ENCODE measurements at regions not wholly inside any gene's neighbourhood (a gene's known extent, or its start where the extent isn't known, plus 50 kb on each side); places are given as distances from the start of the nearest gene placed in this dataset.

DNA sequence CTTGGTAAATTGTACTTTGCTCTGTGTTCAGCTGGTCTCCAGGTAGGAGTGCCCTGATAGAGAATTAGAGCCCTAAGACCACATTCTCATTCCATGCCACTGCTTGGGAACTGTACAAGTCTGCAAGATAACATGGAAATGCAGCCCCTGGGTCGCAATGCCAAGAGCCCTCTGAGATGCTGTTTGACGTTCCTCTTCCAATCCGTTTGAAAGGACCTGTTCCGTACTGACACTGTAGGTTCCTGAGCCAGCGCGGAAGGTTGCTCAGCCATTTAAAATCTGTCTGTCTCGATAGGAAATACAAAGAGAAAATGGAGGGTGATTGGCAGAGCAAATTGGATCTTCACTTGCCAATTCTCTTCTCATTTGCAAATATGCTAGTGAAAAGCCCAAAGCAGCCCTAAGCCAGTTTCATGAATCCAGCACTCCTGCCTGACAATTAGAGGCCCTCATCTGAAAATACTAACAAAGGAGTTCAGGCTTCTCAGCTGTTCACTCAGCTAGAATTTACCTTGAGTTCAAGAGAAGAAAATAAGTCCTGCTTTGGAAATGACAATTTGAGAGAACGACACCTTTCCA lies 100.6 kb upstream of the AFDN start:
- H3K4me1 ChIP-seq, result peaks cover 0 to 6% (median 0%) of the 10 kb centered on the region in 9 donors
- H3K4me3 ChIP-seq, result no peak overlapping the region
- WGBS, 2 donors, result 94 to 96% methylated on average over 8 of the region's 8 CpGs
- TF ChIP-seq CTCF (IDR thresholded peaks at IDR 0.05), result no peak
- no peak overlapping the region for H3K27ac ChIP-seq
- intact Hi-C loops (cut with DNase I), result no loop called here
- DNase-seq (no peak), ATAC-seq (no peak)
- no peaks in the 10 kb centered on the region for H3K36me3 ChIP-seq
- H3K27me3 ChIP-seq, result no peaks in the 10 kb centered on the region
- peaks cover 0 to 16% (median 0%) of the 10 kb centered on the region in 11 donors for H3K9me3 ChIP-seq

DNA sequence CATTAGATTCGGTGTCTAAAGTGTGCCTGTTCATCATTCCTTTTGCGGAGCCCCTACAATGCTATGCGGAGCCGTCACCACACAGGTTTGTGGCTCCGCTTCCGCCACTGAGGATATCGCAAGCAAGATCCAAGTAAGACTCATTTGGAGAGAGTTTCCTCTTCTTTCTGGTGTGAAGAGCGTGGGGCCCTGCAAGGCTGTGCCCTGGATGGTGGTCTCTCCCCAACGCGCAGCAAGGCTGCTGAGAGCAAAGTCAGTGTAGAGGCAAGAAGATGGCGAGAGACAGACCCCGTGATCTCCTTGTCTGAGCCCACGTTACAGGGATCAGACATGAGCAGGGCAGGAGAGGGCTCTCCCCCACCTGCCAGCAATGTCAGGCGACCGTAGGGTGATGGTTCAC lies 96.3 kb upstream of the AFDN start:
- DNase-seq (no peak), ATAC-seq (no peak)
- no peaks in the 10 kb centered on the region for H3K36me3 ChIP-seq
- no peak for TF ChIP-seq CTCF (IDR thresholded peaks at IDR 0.05)
- H3K27ac ChIP-seq, result no peak overlapping the region
- WGBS, 2 donors, result 96 to 98% methylated on average over 15 of the region's 15 CpGs
- no peak overlapping the region for H3K4me3 ChIP-seq
- intact Hi-C loops (cut with DNase I), result no loop called here
- no peaks in the 10 kb centered on the region for H3K27me3 ChIP-seq
- H3K9me3 ChIP-seq, result no peaks in the 10 kb centered on the region
- peaks cover 0 to 13% (median 8%) of the 10 kb centered on the region in 9 donors for H3K4me1 ChIP-seq

DNA sequence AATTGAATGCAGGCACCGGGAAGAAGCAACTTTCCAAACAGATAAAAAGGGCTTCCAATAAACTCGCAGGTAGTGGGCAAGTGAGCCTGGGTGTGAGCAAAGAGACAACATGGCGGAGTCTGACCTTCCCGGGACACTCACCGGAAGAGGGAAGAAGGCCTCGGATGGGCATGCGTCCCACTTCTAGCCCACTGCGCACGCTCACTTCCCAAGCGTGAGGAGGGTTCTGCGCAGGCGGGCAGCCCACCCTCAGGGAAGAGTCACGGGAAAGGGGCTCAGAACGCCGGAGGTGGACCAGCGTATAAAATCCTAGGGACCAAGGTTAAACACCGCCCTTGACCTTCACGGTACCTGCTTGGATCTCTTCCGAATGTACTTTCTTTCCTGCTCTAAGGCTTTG lies 95.5 kb upstream of the AFDN start:
- Histone ChIP-seq H3K4me3 (no peak overlapping the region), H3K4me1 (peaks cover 0 to 13% (median 8%) of the 10 kb centered on the region in 9 donors), H3K9me3 (no peaks in the 10 kb centered on the region), H3K27me3 (no peaks in the 10 kb centered on the region), H3K27ac (no peak overlapping the region), H3K36me3 (no peaks in the 10 kb centered on the region)
- intact Hi-C loops (cut with DNase I), result no loop called here
- WGBS, 2 donors, result 90 to 91% methylated on average over 19 of the region's 19 CpGs
- ATAC-seq (no peak), DNase-seq (no peak)
- no peak for TF ChIP-seq CTCF (IDR thresholded peaks at IDR 0.05)

GRCh38 chr6:167731731-167732422 lies 94.8 kb upstream of the AFDN start:
- intact Hi-C loops (cut with DNase I), result no loop called here
- no peak overlapping the region for H3K27ac ChIP-seq
- no peak overlapping the region for H3K4me3 ChIP-seq
- no peak for DNase-seq
- ATAC-seq, result peak in 3 of 8 donors; percentile 25 to 41 (median 40)
- no peaks in the 10 kb centered on the region for H3K9me3 ChIP-seq
- peaks cover 0 to 13% (median 8%) of the 10 kb centered on the region in 9 donors for H3K4me1 ChIP-seq
- WGBS, 2 donors, result 89 to 90% methylated on average over 23 of the region's 23 CpGs
- no peak for TF ChIP-seq CTCF (IDR thresholded peaks at IDR 0.05)
- H3K27me3 ChIP-seq, result no peaks in the 10 kb centered on the region
- H3K36me3 ChIP-seq, result no peaks in the 10 kb centered on the region
